ENCODE measurements at regions not wholly inside any gene's neighbourhood (a gene's known extent, or its start where the extent isn't known, plus 50 kb on each side); places are given as distances from the start of the nearest gene placed in this dataset.

GRCh38 chrX:42085836-42086235, 162.5 kb upstream of the CASK start:
- no peak for TF ChIP-seq CTCF (IDR thresholded peaks at IDR 0.05; ENCODE audit: low read depth, low read length, missing input control)
- TF ChIP-seq EGR1 (IDR thresholded peaks at IDR 0.05; ENCODE audit: low read depth in 2 of 2), result no peak
- TF ChIP-seq MAX (IDR thresholded peaks at IDR 0.05), result no peak
- TF ChIP-seq RAD21 (IDR thresholded peaks at IDR 0.05), result no peak
- no peak for TF ChIP-seq SP1 (IDR thresholded peaks at IDR 0.05)
- no peak for TF ChIP-seq REST (IDR thresholded peaks at IDR 0.05)
